ENCODE measurements at regions not wholly inside any gene's neighbourhood (a gene's known extent, or its start where the extent isn't known, plus 50 kb on each side); places are given as distances from the start of the nearest gene placed in this dataset.
"Not testable (repeated sequence)": the region's sequence is repeated elsewhere in the genome, so short reads cannot be mapped to it uniquely, and the experiment has no call there.

- no peak for FAIRE-seq
These were observed 144.5 kb upstream of the BCL6 start for GRCh38 chr3:187889601-187890404.

GRCh38 chr3:187890405-187890752 lies 145.1 kb upstream of the BCL6 start:
- not testable (repeated sequence) for DNase-seq (ENCODE audit: low spot score in 2 of 2); FAIRE-seq

More at GRCh38 chr3:187889601-187890404, 144.5 kb upstream of the BCL6 start:
- DNase-seq (ENCODE audit: low spot score in 2 of 2), result peak; percentile 26 to 27

- no peak for DNase-seq (ENCODE audit: low spot score in 2 of 2)
- FAIRE-seq, result no peak
These were observed 151.4 kb upstream of the BCL6 start for GRCh38 chr3:187896646-187897045.

GRCh38 chr3:187899246-187899645 lies 154.0 kb upstream of the BCL6 start:
- FAIRE-seq (no peak), DNase-seq (ENCODE audit: low spot score in 2 of 2) (no peak)

- DNase-seq (ENCODE audit: low spot score in 2 of 2) (no peak), FAIRE-seq (no peak)
These were observed 155.9 kb upstream of the BCL6 start for GRCh38 chr3:187900993-187901755.

GRCh38 chr3:187902041-187902471 lies 156.8 kb upstream of the BCL6 start:
- DNase-seq (ENCODE audit: low spot score in 2 of 2) (no peak), FAIRE-seq (no peak)

GRCh38 chr3:187902936-187903335 lies 157.7 kb upstream of the BCL6 start:
- DNase-seq (ENCODE audit: low spot score in 2 of 2), result no peak
- no peak for FAIRE-seq

- no peak for FAIRE-seq
- DNase-seq (ENCODE audit: low spot score in 2 of 2), result no peak
These were observed 158.4 kb upstream of the BCL6 start for GRCh38 chr3:187903697-187904096.

- DNase-seq (ENCODE audit: low spot score in 2 of 2) (no peak), FAIRE-seq (no peak)
These were observed 161.1 kb upstream of the BCL6 start for GRCh38 chr3:187906416-187906815.

- DNase-seq (ENCODE audit: low spot score in 2 of 2) (no peak), FAIRE-seq (no peak)
These were observed 161.7 kb upstream of the BCL6 start for GRCh38 chr3:187906920-187907319.

GRCh38 chr3:187909866-187910265 lies 164.6 kb upstream of the BCL6 start:
- FAIRE-seq, result no peak
- DNase-seq (ENCODE audit: low spot score in 2 of 2), result no peak

- no peak for DNase-seq (ENCODE audit: low spot score in 2 of 2)
- FAIRE-seq, result no peak
These were observed 166.7 kb upstream of the BCL6 start for GRCh38 chr3:187912007-187912406.

GRCh38 chr3:187913617-187914033 lies 168.4 kb upstream of the BCL6 start:
- DNase-seq (ENCODE audit: low spot score in 2 of 2) (no peak), FAIRE-seq (no peak)

GRCh38 chr3:187914231-187914630 lies 169.0 kb upstream of the BCL6 start:
- DNase-seq (ENCODE audit: low spot score in 2 of 2), result no peak
- FAIRE-seq, result no peak

- FAIRE-seq, result no peak
- no peak for DNase-seq (ENCODE audit: low spot score in 2 of 2)
These were observed 170.8 kb upstream of the BCL6 start for GRCh38 chr3:187916072-187916471.

GRCh38 chr3:187918081-187918644 lies 172.9 kb upstream of the BCL6 start:
- FAIRE-seq, result no peak
- no peak for DNase-seq (ENCODE audit: low spot score in 2 of 2)

GRCh38 chr3:187919048-187919447 lies 173.8 kb upstream of the BCL6 start:
- DNase-seq (ENCODE audit: low spot score in 2 of 2) (no peak), FAIRE-seq (no peak)

GRCh38 chr3:187919544-187919943 lies 174.3 kb upstream of the BCL6 start:
- FAIRE-seq (no peak), DNase-seq (ENCODE audit: low spot score in 2 of 2) (no peak)

GRCh38 chr3:187920030-187920429 lies 174.8 kb upstream of the BCL6 start:
- no peak for DNase-seq (ENCODE audit: low spot score in 2 of 2)
- FAIRE-seq, result no peak

- DNase-seq (ENCODE audit: low spot score in 2 of 2) (no peak), FAIRE-seq (no peak)
These were observed 175.6 kb upstream of the BCL6 start for GRCh38 chr3:187920913-187921312.

- DNase-seq (ENCODE audit: low spot score in 2 of 2) (no peak), FAIRE-seq (no peak)
These were observed 176.3 kb upstream of the BCL6 start for GRCh38 chr3:187921391-187922074.

Measured in frontal cortex (tissue), 3 donors.